ENCODE measurements at regions not wholly inside any gene's neighbourhood (a gene's known extent, or its start where the extent isn't known, plus 50 kb on each side); places are given as distances from the start of the nearest gene placed in this dataset.

DNA sequence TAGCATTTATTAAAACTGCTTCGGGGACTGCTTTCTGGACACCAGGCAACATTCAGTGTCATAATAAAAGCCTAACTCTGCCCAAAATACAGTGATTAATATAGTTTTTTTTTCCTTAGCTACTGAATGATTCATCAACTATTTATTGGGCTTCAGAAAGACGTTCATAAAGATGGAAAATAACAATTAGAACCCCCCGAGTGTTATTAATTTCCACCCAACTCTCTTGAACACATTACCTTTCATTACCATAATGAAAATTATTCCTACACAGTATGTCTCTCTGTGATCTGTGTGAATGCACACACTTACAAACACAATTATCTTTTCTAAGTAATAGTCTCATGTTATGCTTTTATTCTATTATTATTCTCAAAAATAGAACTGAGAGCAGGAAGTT lies 473.0 kb downstream of the ADAMTS20 start:
- Histone ChIP-seq H2AFZ (ENCODE audit: low read depth, low read length) (no peak overlapping the region), H3K4me2 (ENCODE audit: low read length) (no peak overlapping the region), H3K36me3 (ENCODE audit: insufficient read depth, low read length) (no peaks in the 10 kb centered on the region), H3K4me3 (ENCODE audit: insufficient read depth, low read depth, low read length) (no peak overlapping the region), H3K27me3 (ENCODE audit: insufficient read depth, low read length) (no peaks in the 10 kb centered on the region), H4K20me1 (ENCODE audit: insufficient read depth, low read length) (no peaks in the 10 kb centered on the region), H3K79me2 (ENCODE audit: insufficient read depth, low read length) (no peaks in the 10 kb centered on the region), H3K4me1 (ENCODE audit: insufficient read depth, low read length) (no peaks in the 10 kb centered on the region), H3K9me3 (ENCODE audit: insufficient read depth, low read depth, low read length) (no peaks in the 10 kb centered on the region), H3K27ac (ENCODE audit: low read depth, low read length) (no peak overlapping the region), H3K9ac (ENCODE audit: low read length) (no peak overlapping the region)
- FAIRE-seq (no peak), DNase-seq (ENCODE audit: low read depth) (no peak)
- H3K4me1 Mint-ChIP-seq (ENCODE audit: low read depth, unreplicated experiment) = no peaks in the 10 kb centered on the region
- no peaks in the 10 kb centered on the region for H3K36me3 Mint-ChIP-seq (ENCODE audit: low read depth, unreplicated experiment)
- no peak overlapping the region for H3K4me3 Mint-ChIP-seq (ENCODE audit: unreplicated experiment)
- peaks cover 3% of the 10 kb centered on the region for H3K9me3 Mint-ChIP-seq (ENCODE audit: unreplicated experiment)
- no peaks in the 10 kb centered on the region for H3K27me3 Mint-ChIP-seq (ENCODE audit: low read depth, unreplicated experiment)
- H3K27ac Mint-ChIP-seq (ENCODE audit: unreplicated experiment) = no peak overlapping the region
- TF ChIP-seq, protein P1, sequence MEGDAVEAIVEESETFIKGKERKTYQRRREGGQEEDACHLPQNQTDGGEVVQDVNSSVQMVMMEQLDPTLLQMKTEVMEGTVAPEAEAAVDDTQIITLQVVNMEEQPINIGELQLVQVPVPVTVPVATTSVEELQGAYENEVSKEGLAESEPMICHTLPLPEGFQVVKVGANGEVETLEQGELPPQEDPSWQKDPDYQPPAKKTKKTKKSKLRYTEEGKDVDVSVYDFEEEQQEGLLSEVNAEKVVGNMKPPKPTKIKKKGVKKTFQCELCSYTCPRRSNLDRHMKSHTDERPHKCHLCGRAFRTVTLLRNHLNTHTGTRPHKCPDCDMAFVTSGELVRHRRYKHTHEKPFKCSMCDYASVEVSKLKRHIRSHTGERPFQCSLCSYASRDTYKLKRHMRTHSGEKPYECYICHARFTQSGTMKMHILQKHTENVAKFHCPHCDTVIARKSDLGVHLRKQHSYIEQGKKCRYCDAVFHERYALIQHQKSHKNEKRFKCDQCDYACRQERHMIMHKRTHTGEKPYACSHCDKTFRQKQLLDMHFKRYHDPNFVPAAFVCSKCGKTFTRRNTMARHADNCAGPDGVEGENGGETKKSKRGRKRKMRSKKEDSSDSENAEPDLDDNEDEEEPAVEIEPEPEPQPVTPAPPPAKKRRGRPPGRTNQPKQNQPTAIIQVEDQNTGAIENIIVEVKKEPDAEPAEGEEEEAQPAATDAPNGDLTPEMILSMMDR (IDR thresholded peaks at IDR 0.05; ENCODE audit: insufficient read depth, low read depth, low read length) = no peak
- TF ChIP-seq EZH2 (IDR thresholded peaks at IDR 0.05; ENCODE audit: insufficient read depth, low read length) = no peak

DNA sequence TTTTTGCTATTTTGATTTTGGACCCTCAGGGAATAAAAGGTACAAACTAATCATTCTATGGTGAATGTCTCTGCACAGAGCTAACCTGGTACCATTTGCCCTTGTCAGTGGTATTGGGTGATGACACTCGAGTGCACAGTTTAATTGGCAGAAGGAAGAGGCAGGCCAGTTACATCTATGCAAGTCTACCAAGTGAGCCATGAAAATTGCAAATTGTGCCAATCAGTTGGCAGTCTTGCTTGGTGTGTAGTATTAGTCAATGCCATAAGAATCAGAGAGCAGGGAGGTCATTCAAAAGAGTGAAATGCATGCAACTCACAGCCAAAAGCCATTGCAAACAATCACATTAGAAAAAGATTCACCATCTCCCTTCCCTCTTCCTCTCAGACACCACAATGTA lies 479.6 kb downstream of the ADAMTS20 start:
- no peak overlapping the region for H3K27ac ChIP-seq (ENCODE audit: low read depth, low read length)
- no peaks in the 10 kb centered on the region for H3K36me3 ChIP-seq (ENCODE audit: insufficient read depth, low read length)
- no peak overlapping the region for H3K4me3 ChIP-seq (ENCODE audit: insufficient read depth, low read depth, low read length)
- no peaks in the 10 kb centered on the region for H4K20me1 ChIP-seq (ENCODE audit: insufficient read depth, low read length)
- no peaks in the 10 kb centered on the region for H3K27me3 ChIP-seq (ENCODE audit: insufficient read depth, low read length)
- Mint-ChIP-seq H3K9me3 (ENCODE audit: unreplicated experiment) (peaks cover 2% of the 10 kb centered on the region), H3K36me3 (ENCODE audit: low read depth, unreplicated experiment) (no peaks in the 10 kb centered on the region), H3K4me1 (ENCODE audit: low read depth, unreplicated experiment) (peaks cover 3% of the 10 kb centered on the region), H3K27me3 (ENCODE audit: low read depth, unreplicated experiment) (no peaks in the 10 kb centered on the region), H3K4me3 (ENCODE audit: unreplicated experiment) (no peak overlapping the region), H3K27ac (ENCODE audit: unreplicated experiment) (no peak overlapping the region)
- no peak overlapping the region for H3K9ac ChIP-seq (ENCODE audit: low read length)
- FAIRE-seq = no peak
- no peaks in the 10 kb centered on the region for H3K79me2 ChIP-seq (ENCODE audit: insufficient read depth, low read length)
- DNase-seq (ENCODE audit: low read depth) = no peak
- no peak overlapping the region for H3K4me2 ChIP-seq (ENCODE audit: low read length)
- H3K4me1 ChIP-seq (ENCODE audit: insufficient read depth, low read length) = no peaks in the 10 kb centered on the region
- no peak overlapping the region for H2AFZ ChIP-seq (ENCODE audit: low read depth, low read length)
- no peaks in the 10 kb centered on the region for H3K9me3 ChIP-seq (ENCODE audit: insufficient read depth, low read depth, low read length)
- TF ChIP-seq, protein P1 (IDR thresholded peaks at IDR 0.05; ENCODE audit: insufficient read depth, low read depth, low read length) = no peak
- no peak for TF ChIP-seq EZH2 (IDR thresholded peaks at IDR 0.05; ENCODE audit: insufficient read depth, low read length)

DNA sequence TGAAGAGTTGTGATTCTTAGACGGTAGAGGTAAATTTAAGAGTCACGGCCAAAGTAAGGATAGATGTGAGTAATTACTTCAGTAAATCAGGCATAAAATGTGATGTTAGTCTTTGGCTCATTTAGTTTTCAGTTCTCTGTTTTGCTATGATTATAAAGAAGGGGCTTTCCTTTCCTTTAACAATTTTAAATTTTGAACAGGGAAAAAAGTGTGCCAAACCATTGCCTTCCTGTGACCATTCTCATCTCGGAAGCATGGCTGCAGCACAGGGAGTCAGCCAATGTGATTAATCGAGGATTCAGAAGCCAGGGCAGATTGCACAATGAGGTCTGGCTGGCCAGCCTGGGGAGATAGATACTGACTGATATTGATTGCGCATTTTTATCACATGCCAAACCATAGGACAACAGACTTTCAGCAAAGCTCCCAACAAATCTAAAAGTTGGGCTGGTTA lies 480.2 kb upstream of the PRICKLE1 start:
- H3K27ac Mint-ChIP-seq (ENCODE audit: unreplicated experiment) = no peak overlapping the region
- peak; percentile 91 for DNase-seq (ENCODE audit: low read depth)
- no peak overlapping the region for H2AFZ ChIP-seq (ENCODE audit: low read depth, low read length)
- no peak overlapping the region for H3K4me3 Mint-ChIP-seq (ENCODE audit: unreplicated experiment)
- no peaks in the 10 kb centered on the region for H3K27me3 ChIP-seq (ENCODE audit: insufficient read depth, low read length)
- FAIRE-seq = no peak
- H3K4me3 ChIP-seq (ENCODE audit: insufficient read depth, low read depth, low read length) = no peak overlapping the region
- no peak overlapping the region for H3K9ac ChIP-seq (ENCODE audit: low read length)
- no peaks in the 10 kb centered on the region for H3K27me3 Mint-ChIP-seq (ENCODE audit: low read depth, unreplicated experiment)
- H3K9me3 Mint-ChIP-seq (ENCODE audit: unreplicated experiment) = peaks cover 2% of the 10 kb centered on the region
- H3K9me3 ChIP-seq (ENCODE audit: insufficient read depth, low read depth, low read length) = no peaks in the 10 kb centered on the region
- no peaks in the 10 kb centered on the region for H4K20me1 ChIP-seq (ENCODE audit: insufficient read depth, low read length)
- no peaks in the 10 kb centered on the region for H3K4me1 ChIP-seq (ENCODE audit: insufficient read depth, low read length)
- peak overlapping the region; percentile 4 for H3K4me2 ChIP-seq (ENCODE audit: low read length)
- no peak for TF ChIP-seq EZH2 (IDR thresholded peaks at IDR 0.05; ENCODE audit: insufficient read depth, low read length)
- TF ChIP-seq, protein P1 (IDR thresholded peaks at IDR 0.05; ENCODE audit: insufficient read depth, low read depth, low read length) = no peak
- no peaks in the 10 kb centered on the region for H3K36me3 ChIP-seq (ENCODE audit: insufficient read depth, low read length)
- H3K27ac ChIP-seq (ENCODE audit: low read depth, low read length) = no peak overlapping the region
- H3K4me1 Mint-ChIP-seq (ENCODE audit: low read depth, unreplicated experiment) = peaks cover 8% of the 10 kb centered on the region
- no peaks in the 10 kb centered on the region for H3K36me3 Mint-ChIP-seq (ENCODE audit: low read depth, unreplicated experiment)
- no peaks in the 10 kb centered on the region for H3K79me2 ChIP-seq (ENCODE audit: insufficient read depth, low read length)
